DMS153 treated with DMSO at 0.1 percent for 48 hours (cell line): ENCODE measurements at regions not wholly inside any gene's neighbourhood (a gene's known extent, or its start where the extent isn't known, plus 50 kb on each side); places are given as distances from the start of the nearest gene placed in this dataset.
"Not testable (repeated sequence)": the region's sequence is repeated elsewhere in the genome, so short reads cannot be mapped to it uniquely, and the experiment has no call there.

Experiments used
- DNase-seq: peaks from one replicate; lab custom pipeline; 2025; ENCODE audit not compliant: unreplicated experiment; lab: John Stamatoyannopoulos, UW

- no peak for DNase-seq
Observed at GRCh38 chr6:169918239-169918953, 167.0 kb downstream of the ERMARD start.

GRCh38 chr6:169917153-169917552 lies 165.7 kb downstream of the ERMARD start:
- no peak for DNase-seq

- DNase-seq, result no peak
Observed at GRCh38 chr6:169915769-169916550, 164.5 kb downstream of the ERMARD start.

GRCh38 chr6:169913745-169914144 lies 162.3 kb downstream of the ERMARD start:
- not testable (repeated sequence) for DNase-seq

GRCh38 chr6:169913096-169913638 lies 161.7 kb downstream of the ERMARD start:
- no peak for DNase-seq

GRCh38 chr6:169912266-169913095 lies 161.1 kb downstream of the ERMARD start:
- DNase-seq, result no peak

GRCh38 chr6:169911264-169912263 lies 160.1 kb downstream of the ERMARD start:
- no peak for DNase-seq

GRCh38 chr6:169909113-169909512 lies 157.7 kb downstream of the ERMARD start:
- DNase-seq, result no peak

GRCh38 chr6:169908403-169908933 lies 157.0 kb downstream of the ERMARD start:
- DNase-seq, result no peak

- DNase-seq, result no peak
Observed at GRCh38 chr6:169907419-169908115, 156.1 kb downstream of the ERMARD start.

GRCh38 chr6:169906688-169907418 lies 155.4 kb downstream of the ERMARD start:
- no peak for DNase-seq

GRCh38 chr6:169906004-169906687 lies 154.7 kb downstream of the ERMARD start:
- no peak for DNase-seq

GRCh38 chr6:169905041-169905807 lies 153.8 kb downstream of the ERMARD start:
- no peak for DNase-seq

- DNase-seq, result no peak
Observed at GRCh38 chr6:169904051-169904922, 152.9 kb downstream of the ERMARD start.

- no peak for DNase-seq
Observed at GRCh38 chr6:169903122-169903521, 151.7 kb downstream of the ERMARD start.

GRCh38 chr6:169902604-169903003 lies 151.2 kb downstream of the ERMARD start:
- DNase-seq, result no peak
